Uterus (tissue), 2 donors: ENCODE measurements at regions not wholly inside any gene's neighbourhood (a gene's known extent, or its start where the extent isn't known, plus 50 kb on each side); places are given as distances from the start of the nearest gene placed in this dataset.

Experiments
- POLR2A ChIP-seq, 2 donors: fragments of 450-650 bp; IDR thresholded peaks; one replicate each; pipeline ENCODE4 v1.6.1; 2016; ENCODE audit warnings: antibody characterized with exemption in 2 of 2, mild to moderate bottlenecking in 1 of 2, moderate library complexity in 1 of 2
- TF ChIP-seq, protein P1 (sequence below), 4 experiments: fragments of 200-600 bp in 2 of 4; fragments of 450-650 bp in 2 of 4; sonication (generic) in 2 of 4; IDR thresholded peaks; one replicate each; pipeline ENCODE4 v1.5.1; 2016 to 2019; ENCODE audit warnings: antibody characterized with exemption in 4 of 4, mild to moderate bottlenecking in 2 of 4, moderate library complexity in 1 of 4

DNA sequence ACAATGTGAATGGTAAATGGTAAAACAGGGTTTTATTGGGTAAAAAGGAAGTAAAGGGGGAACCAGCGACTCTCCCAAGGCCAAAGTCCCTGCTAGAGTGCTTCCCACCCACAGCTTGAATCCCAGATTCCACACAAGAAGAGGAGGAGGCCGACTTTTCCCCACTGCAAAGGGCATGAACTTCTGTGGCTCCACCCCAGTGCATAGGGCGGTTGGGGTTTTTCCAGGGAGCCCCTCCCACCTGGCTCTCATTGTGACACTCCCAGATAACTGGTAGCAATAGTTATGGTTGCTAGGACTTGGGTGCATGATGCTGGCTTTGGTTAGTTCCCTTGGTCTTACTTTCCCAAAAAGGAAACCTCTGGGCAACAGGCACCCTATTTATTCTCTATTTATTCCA, 666.0 kb upstream of the CA10 start:
- TF ChIP-seq, protein P1, sequence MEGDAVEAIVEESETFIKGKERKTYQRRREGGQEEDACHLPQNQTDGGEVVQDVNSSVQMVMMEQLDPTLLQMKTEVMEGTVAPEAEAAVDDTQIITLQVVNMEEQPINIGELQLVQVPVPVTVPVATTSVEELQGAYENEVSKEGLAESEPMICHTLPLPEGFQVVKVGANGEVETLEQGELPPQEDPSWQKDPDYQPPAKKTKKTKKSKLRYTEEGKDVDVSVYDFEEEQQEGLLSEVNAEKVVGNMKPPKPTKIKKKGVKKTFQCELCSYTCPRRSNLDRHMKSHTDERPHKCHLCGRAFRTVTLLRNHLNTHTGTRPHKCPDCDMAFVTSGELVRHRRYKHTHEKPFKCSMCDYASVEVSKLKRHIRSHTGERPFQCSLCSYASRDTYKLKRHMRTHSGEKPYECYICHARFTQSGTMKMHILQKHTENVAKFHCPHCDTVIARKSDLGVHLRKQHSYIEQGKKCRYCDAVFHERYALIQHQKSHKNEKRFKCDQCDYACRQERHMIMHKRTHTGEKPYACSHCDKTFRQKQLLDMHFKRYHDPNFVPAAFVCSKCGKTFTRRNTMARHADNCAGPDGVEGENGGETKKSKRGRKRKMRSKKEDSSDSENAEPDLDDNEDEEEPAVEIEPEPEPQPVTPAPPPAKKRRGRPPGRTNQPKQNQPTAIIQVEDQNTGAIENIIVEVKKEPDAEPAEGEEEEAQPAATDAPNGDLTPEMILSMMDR (IDR thresholded peaks at IDR 0.05) = no peak
- no peak for TF ChIP-seq POLR2A (IDR thresholded peaks at IDR 0.05)
